ENCODE measurements at regions not wholly inside any gene's neighbourhood (a gene's known extent, or its start where the extent isn't known, plus 50 kb on each side); places are given as distances from the start of the nearest gene placed in this dataset.
A peak's percentile ranks its signal among the peaks of the same experiment; 100 is the strongest.

DNA sequence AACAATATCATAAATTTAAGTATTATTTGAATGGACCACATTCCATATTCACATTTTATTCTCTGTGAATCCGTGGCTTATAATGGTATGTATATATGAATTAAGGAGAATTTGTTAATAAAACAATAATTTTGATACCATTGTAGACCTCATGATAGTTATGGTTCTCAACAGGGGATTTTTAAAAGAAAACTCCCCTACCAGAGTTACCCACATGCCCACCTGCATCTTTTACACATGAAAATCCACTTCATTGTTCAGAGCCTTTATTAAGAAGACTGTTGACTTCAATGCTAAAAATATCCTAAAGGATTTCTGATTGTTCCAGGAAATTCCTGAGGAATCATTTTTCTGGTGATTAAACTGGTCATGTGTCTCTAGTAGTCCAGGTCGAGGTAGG lies 557.7 kb upstream of the MEF2C start:
- DNase-seq: no peak

- DNase-seq: peak; percentile 65
Observed at GRCh38 chr5:89437450-89438435, 554.8 kb upstream of the MEF2C start.

DNA sequence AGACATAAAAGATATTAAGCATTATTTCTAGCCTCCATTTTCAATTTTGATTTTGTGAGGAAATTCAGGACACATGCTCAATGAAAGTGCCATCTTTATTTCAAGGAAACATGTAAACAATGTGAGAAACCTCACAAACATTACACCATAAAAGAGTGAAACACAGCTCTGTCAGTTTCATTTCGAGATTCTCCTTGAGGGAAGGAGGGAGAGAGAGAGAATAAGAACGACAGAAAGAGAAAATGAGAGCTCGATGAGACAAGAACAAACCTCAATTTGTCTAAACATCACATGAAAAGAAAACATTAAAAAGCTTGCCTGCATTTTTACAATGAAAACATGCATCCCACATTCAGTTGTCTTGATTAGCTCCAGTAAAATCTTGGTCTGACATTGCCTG lies 553.5 kb upstream of the MEF2C start:
- DNase-seq: no peak

DNA sequence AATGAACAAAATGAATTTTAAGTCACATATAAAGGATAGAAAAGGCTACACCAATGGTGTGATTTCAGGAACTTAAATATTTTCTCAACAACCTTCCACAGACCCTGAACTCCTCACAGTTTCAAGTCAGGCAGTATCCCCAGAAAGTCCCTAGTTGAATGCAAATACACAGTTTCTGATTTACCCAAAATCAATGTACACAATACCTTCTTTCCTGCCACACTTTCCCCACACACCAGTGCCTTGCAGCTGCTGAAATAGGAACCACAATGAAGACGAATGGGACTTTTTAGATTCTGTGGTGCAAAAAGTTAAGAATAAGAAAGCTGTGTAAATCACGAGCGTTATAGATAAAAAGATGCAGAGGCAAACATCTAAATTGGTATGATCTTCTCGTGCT lies 552.4 kb upstream of the MEF2C start:
- no peak for DNase-seq

DNA sequence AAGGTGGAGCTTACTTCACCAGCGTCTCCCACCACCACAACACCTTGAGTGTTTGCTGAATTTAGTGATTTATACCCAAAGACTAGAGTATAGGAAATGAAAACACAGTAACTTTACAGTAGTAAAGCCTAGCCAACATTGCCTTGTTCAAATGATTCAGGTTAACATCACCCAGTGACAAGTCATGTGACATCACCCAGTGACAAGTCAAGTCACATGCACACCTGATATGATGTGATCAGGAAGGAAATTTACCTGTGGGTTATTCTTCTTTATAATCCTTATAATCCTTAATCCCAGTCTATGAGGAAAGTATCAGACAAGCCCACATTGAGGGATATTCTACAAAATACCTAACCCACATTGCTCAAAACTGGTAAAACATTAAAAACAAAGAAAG lies 545.6 kb upstream of the MEF2C start:
- no peak for DNase-seq

DNA sequence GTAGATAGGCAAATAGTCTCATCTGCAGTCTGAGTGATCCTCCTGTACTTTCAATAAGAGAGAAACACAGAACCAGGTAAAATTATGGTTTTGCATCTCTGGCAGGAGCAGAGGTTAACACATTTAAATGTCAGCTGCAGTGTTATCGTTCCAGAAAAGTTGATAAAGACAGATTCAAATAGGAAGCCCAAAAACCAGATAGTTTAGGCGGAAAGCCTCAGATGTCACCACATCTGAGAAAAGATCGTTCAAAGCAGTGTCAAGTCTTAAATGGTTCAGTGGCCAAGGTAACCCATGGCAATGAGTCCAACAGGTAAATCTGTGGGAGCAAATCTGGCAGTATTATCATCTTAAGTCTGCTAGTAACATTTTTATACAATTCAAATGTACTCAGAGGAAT lies 542.1 kb upstream of the MEF2C start:
- DNase-seq: no peak

DNA sequence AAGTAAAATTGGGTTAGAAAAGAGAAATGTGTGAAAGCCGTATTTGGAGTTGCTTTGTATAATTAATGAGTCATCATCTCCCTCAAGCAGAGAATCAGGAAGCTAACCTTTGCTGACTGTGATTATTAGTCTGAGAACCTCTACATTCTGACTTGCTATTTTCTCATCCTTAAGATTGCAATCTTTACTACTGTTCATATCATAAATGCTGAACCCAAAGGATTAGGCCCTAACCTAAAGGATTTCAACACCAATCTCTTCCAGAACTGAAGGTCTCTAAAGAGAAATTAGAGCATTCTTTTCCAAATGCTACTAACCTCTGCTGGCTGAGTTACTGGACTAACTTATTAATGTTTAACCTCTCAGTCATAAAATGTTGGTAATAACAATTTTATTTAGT lies 538.1 kb upstream of the MEF2C start:
- DNase-seq: peak; percentile 82

DNA sequence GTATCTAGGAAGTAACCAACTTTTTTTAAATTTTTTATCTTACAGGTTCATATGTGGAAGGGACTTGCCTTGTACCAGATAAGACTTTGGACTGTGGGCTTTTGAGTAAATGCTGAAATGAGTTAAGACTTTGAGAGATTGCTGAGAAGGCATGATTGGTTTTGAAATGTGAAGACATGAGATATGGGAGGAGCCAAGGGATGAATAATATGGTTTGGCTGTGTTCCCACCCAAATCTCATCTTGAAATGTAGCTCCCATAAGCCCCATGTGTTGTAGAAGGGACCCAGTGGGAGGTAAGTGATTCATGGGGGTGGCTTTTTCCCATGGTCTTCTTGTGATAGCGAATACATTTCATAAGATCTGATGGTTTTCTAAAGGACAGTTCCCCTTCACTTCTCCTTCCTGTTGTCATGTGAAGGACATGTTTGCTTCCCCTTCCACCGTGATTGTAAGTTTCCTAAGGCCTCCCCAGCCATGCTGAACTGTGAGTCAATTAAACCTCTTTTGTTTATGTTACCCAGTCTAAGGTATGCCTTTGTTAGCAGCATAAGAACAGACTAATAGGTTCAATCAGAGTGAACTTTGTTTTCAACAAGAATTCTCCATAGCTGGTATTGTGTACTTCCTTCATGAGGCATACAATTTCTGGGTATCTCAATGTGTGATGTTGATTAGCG lies 535.6 kb upstream of the MEF2C start:
- DNase-seq: no peak

GRCh38 chr5:89417990-89418389 lies 535.0 kb upstream of the MEF2C start:
- DNase-seq: no peak

- no peak for DNase-seq
Observed at GRCh38 chr5:89417515-89417914, 534.5 kb upstream of the MEF2C start.

DNA sequence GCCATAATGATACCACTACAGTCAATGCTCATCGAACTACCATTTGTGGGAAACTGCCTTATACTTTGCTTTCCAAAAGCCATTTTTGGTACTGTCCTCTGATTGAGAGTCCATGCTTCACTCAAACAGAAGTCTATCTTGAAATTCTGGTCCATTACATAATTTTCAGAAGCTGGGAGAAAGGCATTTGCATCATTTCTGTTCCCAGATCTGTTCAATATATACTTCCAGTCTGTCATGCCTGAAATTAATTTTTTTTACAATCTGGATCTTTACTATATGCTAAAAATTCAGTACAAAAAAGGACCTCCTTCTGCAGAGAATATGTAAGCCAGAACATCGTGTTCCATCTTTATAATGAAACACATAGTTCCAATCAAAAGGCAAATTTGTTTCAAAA lies 528.9 kb upstream of the MEF2C start:
- DNase-seq: no peak

DNA sequence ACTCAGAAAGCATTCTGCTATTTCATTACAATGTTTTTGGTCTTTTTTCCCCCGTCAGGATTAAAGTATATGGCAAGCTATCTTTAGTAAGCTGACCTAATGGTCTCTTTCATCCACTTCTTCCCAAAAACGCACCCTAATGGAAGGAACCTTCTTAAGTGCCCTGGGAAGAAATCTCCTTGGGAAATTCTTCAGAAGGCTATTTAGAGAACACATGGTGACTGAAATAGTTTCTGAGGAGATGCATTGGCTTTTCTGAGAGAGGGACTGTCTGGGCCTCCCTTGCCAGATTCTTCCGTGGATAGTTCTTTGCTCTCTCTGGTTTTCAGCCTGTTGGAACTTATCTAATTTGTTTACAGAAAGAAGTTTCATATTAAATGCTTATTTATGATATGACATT lies 524.1 kb upstream of the MEF2C start:
- no peak for DNase-seq

DNA sequence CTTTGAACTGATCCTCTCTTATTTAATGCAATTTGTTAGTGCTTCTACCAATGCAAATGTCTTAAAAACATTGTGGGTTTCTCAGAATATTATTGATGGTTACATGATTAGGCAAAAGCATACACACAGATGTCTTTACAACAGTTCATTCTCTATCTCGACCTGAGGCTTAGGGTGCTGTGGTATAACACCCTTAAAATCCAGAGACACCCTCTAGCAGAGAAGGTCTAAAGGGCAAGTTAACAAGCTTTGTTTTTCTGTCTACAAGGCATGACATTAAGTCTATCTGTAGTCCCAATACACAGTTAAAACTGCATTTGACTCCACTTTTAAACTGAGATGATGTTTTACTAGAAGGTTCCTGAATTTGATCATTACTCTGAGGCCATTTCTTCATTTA lies 518.7 kb upstream of the MEF2C start:
- no peak for DNase-seq

- no peak for DNase-seq
Observed at GRCh38 chr5:89401012-89401411, 518.0 kb upstream of the MEF2C start.

DNA sequence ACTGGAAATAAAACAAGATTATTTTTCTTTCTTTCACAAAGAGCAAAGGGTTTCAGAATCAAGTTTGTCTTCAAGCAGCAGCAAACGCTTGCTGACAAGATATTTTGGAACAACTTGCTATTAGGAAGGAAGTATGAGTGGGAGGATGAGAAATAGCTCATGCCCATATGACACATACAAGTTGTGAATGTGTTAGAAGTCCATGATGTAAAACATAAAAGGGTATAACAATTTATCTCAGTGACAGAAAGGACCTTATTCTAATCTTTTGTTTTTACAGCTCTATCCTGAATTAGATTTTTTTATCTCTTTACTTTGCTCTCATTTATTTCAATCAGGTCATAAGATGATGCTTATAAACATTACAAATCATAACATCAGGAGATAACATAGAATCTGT lies 516.6 kb upstream of the MEF2C start:
- DNase-seq: peak; percentile 2

GRCh38 chr5:89397096-89397495 lies 514.1 kb upstream of the MEF2C start:
- DNase-seq: no peak

GRCh38 chr5:89396278-89396954 lies 513.4 kb upstream of the MEF2C start:
- DNase-seq: no peak

DNA sequence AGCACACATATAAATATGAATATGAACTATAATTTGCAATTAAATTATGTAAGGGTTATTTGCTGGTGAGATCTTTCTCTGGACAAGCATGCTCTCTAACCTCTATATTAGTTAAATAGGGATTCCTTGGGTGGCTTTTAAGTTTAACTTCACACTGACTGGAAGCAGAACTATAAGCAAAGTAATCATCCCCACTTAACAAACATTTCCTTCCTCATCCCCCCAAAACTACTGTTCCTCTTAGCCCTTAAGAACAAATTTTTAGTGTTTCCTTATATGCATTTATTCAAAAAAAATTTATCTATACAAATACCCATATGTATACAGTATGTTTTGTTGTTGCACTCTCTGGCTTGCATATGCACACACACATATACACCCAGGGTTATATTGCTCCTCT lies 512.1 kb upstream of the MEF2C start:
- no peak for DNase-seq

DNA sequence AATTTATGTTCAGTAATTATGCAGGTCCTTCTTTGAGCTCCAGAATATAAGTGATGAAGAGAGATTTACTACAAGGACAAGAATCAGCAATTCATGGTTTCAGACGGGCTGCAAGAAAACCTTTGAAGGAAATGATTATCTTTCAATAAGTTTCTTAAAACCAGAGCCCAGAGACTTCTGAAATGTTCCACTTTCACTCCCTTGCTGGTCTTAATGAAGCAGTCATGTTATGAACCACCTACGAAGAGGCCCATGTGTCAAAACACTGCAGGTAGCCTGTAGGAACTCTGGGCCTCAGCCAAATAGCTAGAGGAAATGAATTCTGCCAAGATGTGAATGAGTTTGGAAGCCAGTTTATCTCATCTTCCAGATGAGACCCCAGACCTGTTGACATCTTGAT lies 505.9 kb upstream of the MEF2C start:
- DNase-seq: no peak

DNA sequence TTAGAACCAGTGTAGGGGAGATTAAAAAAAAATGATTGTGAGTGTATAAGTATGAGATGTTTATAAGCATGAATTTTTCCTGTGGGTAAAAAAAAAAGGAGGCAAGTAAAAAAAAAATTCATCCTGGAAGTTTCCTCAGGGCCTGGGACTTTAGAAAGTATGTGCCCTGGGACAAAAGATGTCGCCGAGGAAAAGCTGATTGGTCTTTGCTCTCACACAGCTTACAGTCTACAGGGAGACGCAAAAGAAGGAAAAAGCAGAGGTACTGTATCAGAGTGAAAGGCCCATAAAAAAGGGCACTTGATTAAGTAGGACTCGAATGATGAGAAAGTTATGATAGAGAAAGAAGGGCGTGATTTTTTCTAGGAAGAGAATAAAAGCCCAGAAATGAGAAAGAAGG lies 501.4 kb upstream of the MEF2C start:
- DNase-seq: no peak

DNA sequence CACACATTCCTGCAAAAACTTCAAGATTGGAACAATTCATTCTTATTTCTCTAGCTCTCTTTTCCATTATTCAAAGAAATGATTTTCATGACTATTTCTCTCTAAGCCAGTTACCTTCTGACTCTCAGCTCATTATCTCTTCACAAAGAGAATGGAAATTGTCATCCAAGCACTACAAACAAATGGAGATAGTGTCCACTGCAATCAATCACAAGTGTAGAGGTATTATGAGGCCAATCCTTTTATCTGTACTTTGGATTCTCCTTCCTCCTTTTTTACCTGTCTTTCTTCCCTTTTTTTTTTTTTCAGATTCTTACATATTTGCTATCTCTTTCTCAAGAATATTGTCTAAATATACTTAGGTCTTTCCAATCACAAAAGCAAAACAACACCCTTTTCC lies 497.7 kb upstream of the MEF2C start:
- DNase-seq: no peak

DNA sequence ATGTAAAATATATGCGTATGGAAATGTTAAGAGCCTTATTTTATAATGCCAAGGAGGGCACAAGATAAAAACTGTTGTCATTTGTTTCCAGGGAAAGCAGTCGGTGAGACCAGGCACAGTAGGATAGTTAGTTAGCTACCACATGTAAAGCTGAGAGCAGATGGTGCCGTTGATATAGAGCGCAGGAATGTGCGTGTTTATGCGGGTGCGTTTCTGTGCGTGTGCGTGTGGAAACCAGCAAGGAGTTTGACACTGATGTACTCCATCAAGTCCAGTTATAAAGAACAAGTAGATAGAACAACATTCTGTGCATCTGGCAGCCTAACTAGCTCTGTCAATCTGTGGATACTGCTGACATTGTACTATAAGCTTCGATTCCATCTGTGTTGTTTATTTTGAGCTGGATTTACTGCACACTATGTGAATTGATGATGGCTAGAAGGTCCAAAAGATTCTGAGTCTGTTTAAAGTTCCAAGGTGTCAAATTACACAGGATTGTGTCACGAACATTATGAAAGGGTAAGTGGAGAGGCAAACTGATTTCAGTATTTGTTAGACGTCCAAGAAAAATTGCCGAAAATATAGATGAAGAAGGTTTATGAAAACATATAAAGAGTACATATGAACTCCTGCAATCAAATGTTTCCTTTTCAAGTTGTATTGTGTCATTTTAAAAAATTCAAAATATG lies 494.9 kb upstream of the MEF2C start:
- no peak for DNase-seq

DNA sequence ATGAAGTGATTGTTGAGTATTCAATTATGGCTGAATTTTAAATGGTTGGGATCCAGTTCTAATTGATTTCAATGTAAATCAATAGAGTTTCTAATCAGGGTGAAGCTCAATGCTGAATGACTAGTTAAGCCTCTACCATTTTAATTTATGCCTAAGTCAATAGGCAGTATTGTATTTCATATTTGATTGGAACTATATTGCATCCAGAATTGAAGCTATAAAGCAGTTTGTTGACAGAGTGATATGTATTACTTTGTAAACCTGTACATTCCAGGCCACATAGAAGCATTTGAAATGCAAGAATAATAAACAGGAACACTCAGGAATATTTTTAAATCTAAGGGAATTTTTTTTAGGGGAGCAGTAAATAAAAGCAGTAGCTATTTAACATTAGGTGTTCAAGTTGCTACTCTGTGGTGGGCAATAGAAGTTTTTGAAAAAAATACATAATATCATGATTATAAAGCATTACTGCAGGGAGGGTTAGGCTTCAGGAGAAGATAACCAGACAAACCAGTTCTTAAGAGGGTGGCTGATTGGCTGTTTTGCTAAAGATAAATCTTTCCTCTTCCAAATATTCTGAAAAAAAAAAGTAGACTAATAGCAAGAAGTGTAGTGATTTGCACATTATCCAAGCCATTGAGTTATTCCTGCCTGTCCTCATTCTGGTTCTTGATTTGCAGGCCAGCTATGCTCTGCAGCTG lies 492.0 kb upstream of the MEF2C start:
- no peak for DNase-seq

Data from kidney glomerular epithelial cell (primary cell).